NCI-H1930 (cell line): ENCODE measurements at regions not wholly inside any gene's neighbourhood (a gene's known extent, or its start where the extent isn't known, plus 50 kb on each side); places are given as distances from the start of the nearest gene placed in this dataset.
"Not testable (repeated sequence)": the region's sequence is repeated elsewhere in the genome, so short reads cannot be mapped to it uniquely, and the experiment has no call there.

Experiments
- DNase-seq, 2 experiments: peaks; one replicate each; lab custom pipeline; 2025; lab: John Stamatoyannopoulos, UW

GRCh38 chr13:33659894-33660293 lies 158.1 kb upstream of the RFC3 start:
- DNase-seq: no peak

GRCh38 chr13:33662392-33662791 lies 155.6 kb upstream of the RFC3 start:
- no peak for DNase-seq

- DNase-seq: no peak
Observed at GRCh38 chr13:33665626-33666175, 152.2 kb upstream of the RFC3 start.

GRCh38 chr13:33671560-33671959 lies 146.4 kb upstream of the RFC3 start:
- no peak for DNase-seq

GRCh38 chr13:33672022-33672421 lies 145.9 kb upstream of the RFC3 start:
- not testable (repeated sequence) for DNase-seq

- no peak for DNase-seq
Observed at GRCh38 chr13:33676045-33676989, 141.6 kb upstream of the RFC3 start.

- no peak for DNase-seq
Observed at GRCh38 chr13:33677215-33677614, 140.7 kb upstream of the RFC3 start.

- no peak for DNase-seq
Observed at GRCh38 chr13:33678084-33678483, 139.9 kb upstream of the RFC3 start.

GRCh38 chr13:33678906-33679657 lies 138.9 kb upstream of the RFC3 start:
- no peak for DNase-seq

- DNase-seq: no peak
Observed at GRCh38 chr13:33679658-33680012, 138.3 kb upstream of the RFC3 start.

- DNase-seq: no peak
Observed at GRCh38 chr13:33682020-33682564, 135.9 kb upstream of the RFC3 start.

GRCh38 chr13:33682646-33683045 lies 135.3 kb upstream of the RFC3 start:
- DNase-seq: not testable (repeated sequence)

GRCh38 chr13:33683376-33683775 lies 134.6 kb upstream of the RFC3 start:
- no peak for DNase-seq

GRCh38 chr13:33684874-33685273 lies 133.1 kb upstream of the RFC3 start:
- DNase-seq: no peak

- no peak for DNase-seq
Observed at GRCh38 chr13:33686772-33687480, 131.0 kb upstream of the RFC3 start.

GRCh38 chr13:33690354-33690753 lies 127.6 kb upstream of the RFC3 start:
- no peak for DNase-seq

GRCh38 chr13:33691980-33692379 lies 126.0 kb upstream of the RFC3 start:
- DNase-seq: no peak

GRCh38 chr13:33692531-33692930 lies 125.4 kb upstream of the RFC3 start:
- DNase-seq: no peak

GRCh38 chr13:33694546-33694945 lies 123.4 kb upstream of the RFC3 start:
- DNase-seq: no peak

GRCh38 chr13:33696530-33696929 lies 121.4 kb upstream of the RFC3 start:
- no peak for DNase-seq

GRCh38 chr13:33697926-33698325 lies 120.0 kb upstream of the RFC3 start:
- DNase-seq: no peak

- DNase-seq: no peak
Observed at GRCh38 chr13:33707449-33707848, 110.5 kb upstream of the RFC3 start.
